ENCODE measurements at regions not wholly inside any gene's neighbourhood (a gene's known extent, or its start where the extent isn't known, plus 50 kb on each side); places are given as distances from the start of the nearest gene placed in this dataset.

DNA sequence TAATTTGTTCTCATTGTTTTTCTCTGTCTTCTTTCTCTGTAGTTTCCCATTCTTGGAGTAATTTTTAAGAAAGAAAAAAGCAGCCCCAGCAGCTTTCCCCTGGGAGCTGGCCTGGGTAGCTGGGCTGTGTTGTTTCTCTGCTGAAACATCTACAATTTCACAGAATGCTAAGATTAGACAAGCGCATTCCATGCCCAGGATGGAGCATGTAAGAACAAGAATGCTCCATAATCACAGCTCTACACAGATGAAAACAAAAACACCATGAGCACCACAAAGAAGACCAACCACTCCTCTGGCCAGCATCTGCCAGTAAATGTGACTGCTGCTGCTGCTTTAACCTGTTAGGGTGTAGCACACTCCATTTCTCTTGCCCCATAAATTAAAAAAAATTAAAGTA is 239.2 kb upstream of the SLITRK1 start:
- H3K4me1 Mint-ChIP-seq: peaks cover 12% of the 10 kb centered on the region
- H3K4me1 ChIP-seq (ENCODE audit: insufficient read depth): peaks cover 5% of the 10 kb centered on the region; the same call in 1 of the 2 replicates
- H3K79me2 ChIP-seq (replicated peaks; ENCODE audit: insufficient read depth): no peaks in the 10 kb centered on the region
- peak overlapping the region; percentile 11 for H2AFZ ChIP-seq
- no peaks in the 10 kb centered on the region for H3K36me3 ChIP-seq (ENCODE audit: insufficient read depth)
- ATAC-seq (no peak), DNase-seq (ENCODE audit: low spot score) (no peak)
- H4K20me1 ChIP-seq (replicated peaks; ENCODE audit: insufficient read depth): no peaks in the 10 kb centered on the region
- H3F3A ChIP-seq (replicated peaks; ENCODE audit: low read depth): no peaks in the 10 kb centered on the region
- H3K27me3 Mint-ChIP-seq (ENCODE audit: insufficient read depth, low read depth, poor library complexity): peaks cover 2% of the 10 kb centered on the region
- H3K27ac Mint-ChIP-seq: peak overlapping the region; percentile 54; the same call in 1 of the 2 replicates
- no peak overlapping the region for H3K27ac ChIP-seq (ENCODE audit: low read depth)
- H3K9me2 ChIP-seq (ENCODE audit: insufficient read depth): no peaks in the 10 kb centered on the region
- H3K4me3 ChIP-seq: no peak overlapping the region
- H3K27me3 ChIP-seq (ENCODE audit: insufficient read depth): no peaks in the 10 kb centered on the region
- H3K4me3 Mint-ChIP-seq: no peak overlapping the region
- no peaks in the 10 kb centered on the region for H3K9me3 Mint-ChIP-seq
- no peaks in the 10 kb centered on the region; the same call in 2 of the 3 replicates for H3K36me3 Mint-ChIP-seq (ENCODE audit: low read depth)
- TF ChIP-seq, protein P1, sequence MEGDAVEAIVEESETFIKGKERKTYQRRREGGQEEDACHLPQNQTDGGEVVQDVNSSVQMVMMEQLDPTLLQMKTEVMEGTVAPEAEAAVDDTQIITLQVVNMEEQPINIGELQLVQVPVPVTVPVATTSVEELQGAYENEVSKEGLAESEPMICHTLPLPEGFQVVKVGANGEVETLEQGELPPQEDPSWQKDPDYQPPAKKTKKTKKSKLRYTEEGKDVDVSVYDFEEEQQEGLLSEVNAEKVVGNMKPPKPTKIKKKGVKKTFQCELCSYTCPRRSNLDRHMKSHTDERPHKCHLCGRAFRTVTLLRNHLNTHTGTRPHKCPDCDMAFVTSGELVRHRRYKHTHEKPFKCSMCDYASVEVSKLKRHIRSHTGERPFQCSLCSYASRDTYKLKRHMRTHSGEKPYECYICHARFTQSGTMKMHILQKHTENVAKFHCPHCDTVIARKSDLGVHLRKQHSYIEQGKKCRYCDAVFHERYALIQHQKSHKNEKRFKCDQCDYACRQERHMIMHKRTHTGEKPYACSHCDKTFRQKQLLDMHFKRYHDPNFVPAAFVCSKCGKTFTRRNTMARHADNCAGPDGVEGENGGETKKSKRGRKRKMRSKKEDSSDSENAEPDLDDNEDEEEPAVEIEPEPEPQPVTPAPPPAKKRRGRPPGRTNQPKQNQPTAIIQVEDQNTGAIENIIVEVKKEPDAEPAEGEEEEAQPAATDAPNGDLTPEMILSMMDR (conservative IDR thresholded peaks at IDR 0.05; ENCODE audit: low read depth in 2 of 2): no peak
- TF ChIP-seq POLR2AphosphoS5 (IDR thresholded peaks at IDR 0.05; ENCODE audit: low read depth) (no peak), STAT1 (IDR thresholded peaks at IDR 0.05; ENCODE audit: unreplicated experiment) (no peak), EZH2phosphoT487 (IDR thresholded peaks at IDR 0.05; ENCODE audit: unreplicated experiment) (no peak), ZNF114 (CRISPR knock-in tag; IDR thresholded peaks at IDR 0.05) (no peak), EZH2 (IDR thresholded peaks at IDR 0.05; ENCODE audit: low read depth, unreplicated experiment) (no peak)
- TF ChIP-seq, protein P2, sequence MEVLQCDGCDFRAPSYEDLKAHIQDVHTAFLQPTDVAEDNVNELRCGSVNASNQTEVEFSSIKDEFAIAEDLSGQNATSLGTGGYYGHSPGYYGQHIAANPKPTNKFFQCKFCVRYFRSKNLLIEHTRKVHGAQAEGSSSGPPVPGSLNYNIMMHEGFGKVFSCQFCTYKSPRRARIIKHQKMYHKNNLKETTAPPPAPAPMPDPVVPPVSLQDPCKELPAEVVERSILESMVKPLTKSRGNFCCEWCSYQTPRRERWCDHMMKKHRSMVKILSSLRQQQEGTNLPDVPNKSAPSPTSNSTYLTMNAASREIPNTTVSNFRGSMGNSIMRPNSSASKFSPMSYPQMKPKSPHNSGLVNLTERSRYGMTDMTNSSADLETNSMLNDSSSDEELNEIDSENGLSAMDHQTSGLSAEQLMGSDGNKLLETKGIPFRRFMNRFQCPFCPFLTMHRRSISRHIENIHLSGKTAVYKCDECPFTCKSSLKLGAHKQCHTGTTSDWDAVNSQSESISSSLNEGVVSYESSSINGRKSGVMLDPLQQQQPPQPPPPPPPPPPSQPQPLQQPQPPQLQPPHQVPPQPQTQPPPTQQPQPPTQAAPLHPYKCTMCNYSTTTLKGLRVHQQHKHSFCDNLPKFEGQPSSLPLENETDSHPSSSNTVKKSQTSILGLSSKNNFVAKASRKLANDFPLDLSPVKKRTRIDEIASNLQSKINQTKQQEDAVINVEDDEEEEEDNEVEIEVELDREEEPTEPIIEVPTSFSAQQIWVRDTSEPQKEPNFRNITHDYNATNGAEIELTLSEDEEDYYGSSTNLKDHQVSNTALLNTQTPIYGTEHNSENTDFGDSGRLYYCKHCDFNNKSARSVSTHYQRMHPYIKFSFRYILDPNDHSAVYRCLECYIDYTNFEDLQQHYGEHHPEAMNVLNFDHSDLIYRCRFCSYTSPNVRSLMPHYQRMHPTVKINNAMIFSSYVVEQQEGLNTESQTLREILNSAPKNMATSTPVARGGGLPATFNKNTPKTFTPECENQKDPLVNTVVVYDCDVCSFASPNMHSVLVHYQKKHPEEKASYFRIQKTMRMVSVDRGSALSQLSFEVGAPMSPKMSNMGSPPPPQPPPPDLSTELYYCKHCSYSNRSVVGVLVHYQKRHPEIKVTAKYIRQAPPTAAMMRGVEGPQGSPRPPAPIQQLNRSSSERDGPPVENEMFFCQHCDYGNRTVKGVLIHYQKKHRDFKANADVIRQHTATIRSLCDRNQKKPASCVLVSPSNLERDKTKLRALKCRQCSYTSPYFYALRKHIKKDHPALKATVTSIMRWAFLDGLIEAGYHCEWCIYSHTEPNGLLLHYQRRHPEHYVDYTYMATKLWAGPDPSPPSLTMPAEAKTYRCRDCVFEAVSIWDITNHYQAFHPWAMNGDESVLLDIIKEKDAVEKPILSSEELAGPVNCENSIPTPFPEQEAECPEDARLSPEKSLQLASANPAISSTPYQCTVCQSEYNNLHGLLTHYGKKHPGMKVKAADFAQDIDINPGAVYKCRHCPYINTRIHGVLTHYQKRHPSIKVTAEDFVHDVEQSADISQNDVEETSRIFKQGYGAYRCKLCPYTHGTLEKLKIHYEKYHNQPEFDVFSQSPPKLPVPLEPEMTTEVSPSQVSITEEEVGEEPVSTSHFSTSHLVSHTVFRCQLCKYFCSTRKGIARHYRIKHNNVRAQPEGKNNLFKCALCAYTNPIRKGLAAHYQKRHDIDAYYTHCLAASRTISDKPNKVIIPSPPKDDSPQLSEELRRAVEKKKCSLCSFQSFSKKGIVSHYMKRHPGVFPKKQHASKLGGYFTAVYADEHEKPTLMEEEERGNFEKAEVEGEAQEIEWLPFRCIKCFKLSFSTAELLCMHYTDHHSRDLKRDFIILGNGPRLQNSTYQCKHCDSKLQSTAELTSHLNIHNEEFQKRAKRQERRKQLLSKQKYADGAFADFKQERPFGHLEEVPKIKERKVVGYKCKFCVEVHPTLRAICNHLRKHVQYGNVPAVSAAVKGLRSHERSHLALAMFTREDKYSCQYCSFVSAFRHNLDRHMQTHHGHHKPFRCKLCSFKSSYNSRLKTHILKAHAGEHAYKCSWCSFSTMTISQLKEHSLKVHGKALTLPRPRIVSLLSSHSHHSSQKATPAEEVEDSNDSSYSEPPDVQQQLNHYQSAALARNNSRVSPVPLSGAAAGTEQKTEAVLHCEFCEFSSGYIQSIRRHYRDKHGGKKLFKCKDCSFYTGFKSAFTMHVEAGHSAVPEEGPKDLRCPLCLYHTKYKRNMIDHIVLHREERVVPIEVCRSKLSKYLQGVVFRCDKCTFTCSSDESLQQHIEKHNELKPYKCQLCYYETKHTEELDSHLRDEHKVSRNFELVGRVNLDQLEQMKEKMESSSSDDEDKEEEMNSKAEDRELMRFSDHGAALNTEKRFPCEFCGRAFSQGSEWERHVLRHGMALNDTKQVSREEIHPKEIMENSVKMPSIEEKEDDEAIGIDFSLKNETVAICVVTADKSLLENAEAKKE (CRISPR knock-in tag; IDR thresholded peaks at IDR 0.05): no peak
- H3K4me2 ChIP-seq: no peak overlapping the region
